SW 1271 (cell line): ENCODE measurements at regions not wholly inside any gene's neighbourhood (a gene's known extent, or its start where the extent isn't known, plus 50 kb on each side); places are given as distances from the start of the nearest gene placed in this dataset.
"Not testable (repeated sequence)": the region's sequence is repeated elsewhere in the genome, so short reads cannot be mapped to it uniquely, and the experiment has no call there.

Source experiments
- DNase-seq, 2 experiments: peaks; one replicate each; lab custom pipeline; 2025; lab: John Stamatoyannopoulos, UW

- DNase-seq = no peak
Measured at GRCh38 chr12:75646329-75647210, 135.2 kb upstream of the KRR1 start.

DNA sequence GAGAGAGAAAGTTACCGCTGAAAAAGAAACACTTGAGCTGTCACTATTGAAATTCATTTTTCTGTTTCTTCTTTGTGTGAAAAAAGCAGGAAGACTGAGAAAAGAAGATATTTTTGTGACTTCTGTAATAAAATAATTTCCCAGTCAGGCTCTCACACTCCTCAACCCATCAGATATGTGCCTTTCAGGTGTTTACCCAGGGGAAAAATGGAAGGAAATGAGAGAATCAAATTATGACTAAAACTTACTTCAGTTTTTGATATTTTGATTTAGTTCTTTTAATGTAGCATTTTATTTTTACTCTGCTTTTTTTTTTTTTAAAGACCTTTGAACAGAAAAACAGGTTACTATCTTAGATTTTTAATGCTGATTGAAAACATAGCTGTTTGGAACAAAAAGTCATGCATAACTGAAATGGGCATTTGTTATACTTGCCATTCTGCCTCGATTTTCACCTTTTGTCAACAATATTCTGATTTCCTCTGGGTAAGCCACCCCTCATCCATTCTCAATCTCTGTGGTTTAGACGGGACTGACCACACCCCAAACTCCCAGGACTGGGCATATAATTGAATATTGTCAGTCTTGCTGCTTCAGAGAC, 133.2 kb upstream of the KRR1 start:
- DNase-seq = no peak

DNA sequence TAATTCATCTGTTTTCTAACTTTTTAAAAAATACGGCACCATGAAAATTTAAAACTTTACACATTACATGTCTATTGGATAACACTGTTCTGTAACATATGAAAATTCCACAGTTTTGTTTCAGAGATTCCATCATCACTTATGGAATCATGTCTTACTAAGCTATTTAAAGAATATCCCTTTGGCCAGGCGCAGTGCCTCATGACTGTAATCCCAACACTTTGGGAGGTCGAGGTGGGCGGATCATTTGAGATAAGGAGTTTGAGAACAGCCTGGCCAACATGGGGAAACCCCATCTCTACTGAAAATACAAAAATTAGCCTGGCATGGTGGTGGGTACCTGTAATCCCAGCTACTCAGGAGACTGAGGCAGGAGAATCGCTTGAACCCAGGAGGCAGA, 131.7 kb upstream of the KRR1 start:
- DNase-seq = not testable (repeated sequence)

DNA sequence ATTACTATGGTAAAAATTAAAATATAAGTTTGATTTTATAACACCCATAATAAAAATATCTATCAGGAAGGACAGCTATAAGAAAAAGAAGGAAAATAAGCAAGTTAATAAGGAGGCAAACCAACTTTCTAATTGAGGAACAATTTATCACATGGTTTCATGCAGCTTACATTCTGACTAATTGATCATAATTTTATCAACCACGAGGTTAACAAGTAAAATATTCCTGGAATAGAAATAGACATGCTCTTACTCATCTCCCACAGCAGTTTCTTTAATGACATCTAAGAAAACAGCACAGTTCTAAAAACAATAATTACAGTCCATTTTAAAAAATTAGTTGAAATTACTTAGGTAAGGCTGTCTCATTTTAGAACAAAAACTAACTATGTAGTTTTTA, 130.8 kb upstream of the KRR1 start:
- DNase-seq = no peak

DNA sequence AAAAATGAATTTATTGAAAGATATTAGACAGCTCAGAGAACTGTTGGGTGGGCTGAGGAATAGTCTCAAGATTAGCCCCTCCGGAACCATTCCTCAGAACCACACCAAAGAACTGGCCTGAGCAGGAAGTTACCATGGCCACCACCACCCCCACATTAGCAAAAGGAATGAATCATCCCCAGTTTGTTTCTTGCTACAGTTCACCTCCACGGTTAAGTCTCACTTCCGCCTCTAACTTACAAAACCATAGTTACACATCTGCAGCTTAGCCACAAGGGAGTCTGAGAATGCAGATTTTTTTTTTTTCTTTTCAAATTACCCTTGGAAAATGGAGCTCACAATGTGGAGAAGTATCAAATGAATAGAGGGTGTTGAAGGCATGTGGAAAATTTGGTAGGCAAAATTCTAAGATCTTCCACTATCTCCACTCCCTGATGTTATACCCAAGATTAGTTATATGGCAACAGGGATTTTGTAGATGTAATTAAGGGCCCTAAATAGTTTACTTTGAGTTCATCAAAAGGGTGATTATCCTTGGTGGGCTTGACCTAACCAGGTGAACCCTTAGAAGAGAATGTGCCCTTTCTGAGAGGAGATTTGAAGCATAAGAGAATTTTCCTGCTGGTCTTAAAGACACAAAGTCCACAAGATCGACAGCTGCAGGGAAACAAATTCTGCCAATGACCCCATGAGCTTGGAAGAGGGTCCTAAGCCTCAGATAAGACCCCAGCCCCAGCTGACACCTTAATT, 129.8 kb upstream of the KRR1 start:
- no peak for DNase-seq

DNA sequence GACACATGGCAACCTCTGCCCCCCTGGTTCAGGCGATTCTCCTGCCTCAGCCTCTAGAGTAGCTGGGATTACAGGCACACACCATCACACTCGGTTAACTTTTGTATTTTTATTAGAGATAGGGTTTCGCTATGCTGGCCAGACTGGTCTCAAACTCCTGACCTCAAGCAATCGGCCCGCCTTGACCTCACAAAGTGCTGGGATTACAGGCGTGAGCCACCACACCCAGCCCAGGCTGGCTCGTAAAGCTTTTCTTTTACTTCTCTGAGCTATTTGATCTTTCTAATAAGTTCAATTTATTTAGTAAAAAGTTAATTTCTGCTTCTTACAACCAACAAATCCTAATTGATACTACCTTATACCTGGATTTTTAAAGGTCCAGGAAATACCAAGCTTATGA, 127.4 kb upstream of the KRR1 start:
- no peak for DNase-seq

GRCh38 chr12:75636607-75637006, 125.2 kb upstream of the KRR1 start:
- no peak for DNase-seq

GRCh38 chr12:75635606-75636444, 124.4 kb upstream of the KRR1 start:
- DNase-seq = peak in 1 of 2 experiments; percentile 28

DNA sequence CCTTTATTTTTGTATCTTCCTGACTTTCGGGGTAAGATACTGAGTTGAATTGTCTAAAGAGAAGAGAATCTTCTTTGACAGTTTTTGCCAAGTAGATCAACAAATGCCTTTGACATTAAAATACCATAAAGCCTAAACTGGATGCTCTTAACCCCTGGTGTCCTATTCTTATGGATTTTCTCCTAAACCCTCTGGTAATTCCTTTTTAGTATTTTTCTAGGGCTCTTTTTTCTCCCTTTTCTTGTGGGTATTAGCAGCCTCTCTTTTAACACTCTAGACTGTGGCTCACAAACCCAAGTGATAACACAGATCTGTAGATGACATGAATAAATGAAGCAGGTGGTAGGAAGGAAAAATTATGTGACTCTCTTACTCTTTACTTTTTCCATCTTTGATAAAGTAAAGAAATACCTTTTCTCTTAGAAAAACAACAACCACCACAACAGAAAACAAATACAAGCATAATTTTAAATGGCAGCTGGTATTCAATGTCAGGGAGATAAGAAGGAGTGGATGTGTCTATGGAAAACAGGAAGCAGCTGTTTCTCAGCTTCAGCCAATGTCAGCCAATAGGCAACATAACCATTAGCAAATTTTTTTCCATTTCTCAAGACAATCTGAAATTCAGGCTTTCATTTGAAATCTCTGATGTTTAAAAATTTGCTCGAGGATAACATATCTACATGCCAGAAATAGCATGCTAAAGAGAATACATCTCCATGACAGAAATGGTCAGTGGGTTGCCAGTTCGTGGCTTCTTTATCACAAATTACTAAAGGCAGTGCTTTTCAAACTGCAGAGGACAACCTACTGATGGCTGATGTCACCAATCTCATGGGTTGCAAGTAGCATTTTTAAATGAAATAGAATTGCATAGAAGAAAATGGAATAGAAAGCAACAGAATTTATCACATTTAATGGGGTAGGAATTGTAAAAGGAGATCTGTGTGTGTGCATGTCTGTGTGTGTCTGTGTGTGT, 123.1 kb upstream of the KRR1 start:
- no peak for DNase-seq

GRCh38 chr12:75633789-75634188, 122.4 kb upstream of the KRR1 start:
- no peak for DNase-seq

DNA sequence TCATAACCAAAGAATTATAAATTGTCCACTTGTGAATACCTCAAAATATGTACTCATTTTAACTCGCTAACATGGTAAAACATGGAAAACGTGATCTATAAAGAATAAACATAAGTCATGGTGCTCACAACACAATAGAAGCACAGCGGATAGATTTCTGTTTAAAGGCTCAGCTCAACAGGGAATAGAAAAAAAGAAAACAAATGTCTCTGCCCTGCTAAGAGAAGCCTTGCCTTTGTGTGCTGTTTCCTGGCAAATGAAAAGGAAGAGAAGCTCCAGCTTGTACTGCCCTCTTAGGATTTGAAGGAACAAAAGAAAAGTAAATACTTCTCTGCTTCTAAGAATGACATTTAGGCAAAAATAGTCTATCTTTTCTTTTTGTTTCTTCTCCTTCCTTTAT, 121.0 kb upstream of the KRR1 start:
- DNase-seq = no peak

GRCh38 chr12:75631831-75632230, 120.4 kb upstream of the KRR1 start:
- no peak for DNase-seq

DNA sequence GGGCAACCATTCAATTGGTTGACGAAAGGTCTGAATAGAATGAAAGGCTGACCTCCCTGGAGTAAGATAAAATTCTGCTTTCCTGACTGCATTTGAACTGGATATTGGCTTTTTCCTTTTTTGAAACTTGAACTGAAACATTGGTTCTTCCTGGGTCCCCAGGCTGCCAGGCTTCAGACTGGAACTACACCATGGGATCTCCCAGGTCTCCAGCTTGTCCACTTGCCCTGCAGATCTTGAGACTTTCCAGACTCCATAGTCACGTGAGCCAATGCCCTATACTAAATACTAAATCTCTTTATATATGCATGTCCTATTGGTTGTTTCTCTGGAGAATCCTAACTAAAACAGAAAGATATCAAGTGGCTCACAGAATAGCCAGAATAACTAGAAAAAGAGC, 118.7 kb upstream of the KRR1 start:
- no peak for DNase-seq

DNA sequence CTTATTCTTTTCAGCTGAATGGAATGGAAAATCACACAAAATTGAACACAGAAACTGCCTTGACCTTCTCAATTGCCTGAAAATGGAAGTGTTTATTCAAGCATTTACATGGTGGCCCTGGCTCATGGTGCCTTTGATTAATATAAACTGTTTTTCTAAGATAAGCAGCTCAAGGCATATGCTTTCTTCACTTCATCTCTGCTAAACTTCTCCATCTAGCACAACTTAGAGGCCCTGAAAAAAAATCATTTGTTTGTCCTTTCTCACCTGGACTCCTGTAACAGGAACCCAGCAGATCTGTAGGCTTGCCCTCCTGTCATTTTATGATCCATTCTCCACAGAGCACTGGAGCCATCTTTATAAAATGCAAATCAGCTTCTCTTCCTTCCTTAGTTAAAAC, 117.5 kb upstream of the KRR1 start:
- no peak for DNase-seq

- DNase-seq = no peak
Measured at GRCh38 chr12:75628511-75628910, 117.1 kb upstream of the KRR1 start.

- DNase-seq = peak; percentile 46 to 83
Measured at GRCh38 chr12:75623631-75624154, 112.3 kb upstream of the KRR1 start.

DNA sequence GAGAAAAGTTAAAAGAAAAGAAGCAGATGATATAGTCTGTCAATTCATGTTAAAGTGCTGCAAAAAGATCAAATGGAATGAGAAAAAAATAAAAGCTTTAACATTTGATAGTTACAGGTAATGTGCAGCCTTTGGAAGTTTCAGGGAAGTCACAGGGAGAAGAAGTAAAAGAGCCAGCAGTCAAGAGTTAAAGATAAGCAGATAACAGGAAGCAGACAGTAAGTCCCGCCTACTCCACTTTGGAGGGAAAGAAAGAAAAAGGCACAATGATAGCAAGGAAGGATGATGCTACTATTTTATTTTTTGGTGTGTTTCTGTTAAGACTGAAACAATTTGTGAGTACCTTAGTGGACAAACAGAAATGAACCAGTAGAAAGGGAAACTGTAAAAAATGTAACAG, 111.1 kb upstream of the KRR1 start:
- DNase-seq = peak in 1 of 2 experiments; percentile 22

GRCh38 chr12:75614396-75614795, 103.0 kb upstream of the KRR1 start:
- DNase-seq = not testable (repeated sequence)

- no peak for DNase-seq
Measured at GRCh38 chr12:75613981-75614380, 102.6 kb upstream of the KRR1 start.

DNA sequence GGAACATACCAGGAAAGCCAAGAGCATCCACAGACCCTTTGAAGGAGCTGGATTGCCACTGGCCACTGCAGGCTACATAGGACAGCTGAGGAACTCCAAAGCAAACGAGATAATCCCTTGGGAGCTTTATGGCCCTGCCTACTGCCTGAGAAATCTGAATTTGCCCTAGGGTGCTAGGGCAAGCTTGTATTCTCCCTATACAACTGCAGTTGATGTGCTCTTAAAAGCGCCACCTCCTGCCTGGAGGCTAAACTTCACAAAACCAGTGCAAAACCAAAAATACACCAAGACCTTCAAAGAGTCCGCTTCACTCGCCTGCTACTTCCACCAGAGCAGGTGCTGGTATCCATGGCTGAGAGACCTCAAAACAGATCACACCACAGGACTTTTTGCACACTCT, 99.6 kb upstream of the KRR1 start:
- no peak for DNase-seq

GRCh38 chr12:75606956-75607355, 95.5 kb upstream of the KRR1 start:
- no peak for DNase-seq
